K562 (cell line): ENCODE measurements at regions not wholly inside any gene's neighbourhood (a gene's known extent, or its start where the extent isn't known, plus 50 kb on each side); places are given as distances from the start of the nearest gene placed in this dataset.

Source experiments
- ADNP ChIP-seq: fragments of 200-800 bp; sonication (Bioruptor generic); IDR thresholded peaks from 2 replicates; pipeline ENCODE4 v1.6.1; 2016; ENCODE audit warnings: missing genetic modification characterization, missing compliant biosample characterization
- AFF4 ChIP-seq: sonication (generic); formaldehyde crosslinking; IDR thresholded peaks from 2 replicates; pipeline ENCODE4 v1.8.0; 2023; ENCODE audit warnings: mild to moderate bottlenecking, missing genetic modification reagents
- CTBP1 ChIP-seq: fragments of 450-650 bp; IDR thresholded peaks from 2 replicates; pipeline ENCODE4 v1.6.1; 2016; ENCODE audit warnings: borderline replicate concordance
- EP300 ChIP-seq: IDR thresholded peaks from 2 replicates; pipeline ENCODE4 v1.6.1; 2012; ENCODE audit warnings: low read length, improper control_type of control experiment
- GMEB1 ChIP-seq: fragments of 250-450 bp; sonication (Bioruptor Pico); IDR thresholded peaks from 2 replicates; pipeline ENCODE4 v1.4.0; 2020; ENCODE audit warnings: mild to moderate bottlenecking
- NR0B1 ChIP-seq: fragments of 450-650 bp; IDR thresholded peaks from one replicate; pipeline ENCODE4 v1.6.1; 2018; ENCODE audit warnings: mild to moderate bottlenecking, moderate library complexity; ENCODE audit not compliant: partially characterized antibody
- RBM17 ChIP-seq: fragments of 200-400 bp; formaldehyde crosslinking; IDR thresholded peaks from 2 replicates; pipeline ENCODE4 v1.6.1; 2017; ENCODE audit warnings: low read depth, mild to moderate bottlenecking, low read length, borderline replicate concordance
- TAL1 ChIP-seq: fragments of 450-650 bp; IDR thresholded peaks from 2 replicates; pipeline ENCODE4 v1.6.1; 2016; ENCODE audit warnings: mild to moderate bottlenecking
- TEAD1 ChIP-seq, 2 experiments: fragments of 450-650 bp in 1 of 2; sonication (generic) in 1 of 2; formaldehyde crosslinking; IDR thresholded peaks; 2 replicates each; pipeline versions ENCODE4 v1.4.0 to v1.8.0; 2020 to 2022; ENCODE audit warnings: mild to moderate bottlenecking in 2 of 2, missing genetic modification reagents in 1 of 2
- TFE3 ChIP-seq: fragments of 450-650 bp; formaldehyde crosslinking; IDR thresholded peaks from 2 replicates; pipeline ENCODE4 v1.4.0; 2020; ENCODE audit warnings: mild to moderate bottlenecking, mixed read lengths
- ZNF639 ChIP-seq, 2 experiments: fragments of 200-800 bp in 1 of 2; sonication (Bioruptor generic) in 1 of 2; sonication (generic) in 1 of 2; formaldehyde crosslinking in 1 of 2; IDR thresholded peaks in 1 of 2; conservative IDR thresholded peaks in 1 of 2; 2 replicates each; pipeline versions ENCODE4 v1.5.0 to v1.6.1; 2016 to 2020; ENCODE audit warnings: missing compliant biosample characterization in 1 of 2, missing genetic modification characterization in 1 of 2, missing genetic modification reagents in 1 of 2

GRCh38 chr4:186832906-186833305 lies 109.2 kb upstream of the FAT1 start (continued):
- TF ChIP-seq AFF4 (CRISPR knock-in tag) (no peak), ADNP (tag) (no peak), CTBP1 (peak; percentile 76; the same call in 1 of the 2 replicates), TAL1 (peak; percentile 49; the same call in 1 of the 2 replicates), TFE3 (CRISPR knock-in tag) (no peak), RBM17 (no peak), ZNF639 (CRISPR knock-in tag; conservative IDR thresholded peaks at IDR 0.05 in 1 of 2, IDR thresholded peaks at IDR 0.05 in 1 of 2) (peak in 1 of 2 experiments; percentile 70; a peak in 1 of 4 replicates), GMEB1 (no peak), EP300 (0 out of 2 replicates have a peak, but pooled peaks have one; percentile 22), NR0B1 (no peak), TEAD1 (CRISPR knock-in tag; IDR thresholded peaks at IDR 0.05) (0 out of 4 replicates have a peak, but pooled peaks of 1 of the 2 experiments have one; percentile 32)
